KMS-11 (cell line): ENCODE measurements at regions not wholly inside any gene's neighbourhood (a gene's known extent, or its start where the extent isn't known, plus 50 kb on each side); places are given as distances from the start of the nearest gene placed in this dataset.
"Not testable (repeated sequence)": the region's sequence is repeated elsewhere in the genome, so short reads cannot be mapped to it uniquely, and the experiment has no call there.

Experiments used
- H2AFZ ChIP-seq: fragments of 200-600 bp; sonication (generic); 2 replicates; pipeline ENCODE4 v1.6.1; 2016; ENCODE audit warnings: antibody characterized with exemption, mixed run types, low read depth
- H3K27ac ChIP-seq: fragments of 200-600 bp; sonication (generic); 2 replicates; pipeline ENCODE4 v1.6.1; 2016; ENCODE audit warnings: mild to moderate bottlenecking, mixed run types
- H3K27me3 ChIP-seq: fragments of 200-600 bp; sonication (generic); 2 replicates; pipeline ENCODE4 v1.6.1; 2017; ENCODE audit warnings: mild to moderate bottlenecking, low read depth, mixed run types, moderate library complexity; ENCODE audit not compliant: insufficient read depth
- H3K36me3 ChIP-seq: fragments of 200-600 bp; sonication (generic); 2 replicates; pipeline ENCODE4 v1.6.1; 2017; ENCODE audit warnings: mild to moderate bottlenecking, mixed run types; ENCODE audit not compliant: insufficient read depth
- H3K4me1 ChIP-seq: fragments of 200-600 bp; sonication (generic); 2 replicates; pipeline ENCODE4 v1.6.1; 2016; ENCODE audit warnings: mild to moderate bottlenecking, low read depth, mixed run types; ENCODE audit not compliant: poor library complexity, severe bottlenecking
- H3K4me2 ChIP-seq: fragments of 200-600 bp; sonication (generic); 2 replicates; pipeline ENCODE4 v1.7.0; 2016; ENCODE audit warnings: mild to moderate bottlenecking, mixed run types
- H3K4me3 ChIP-seq: fragments of 200-600 bp; sonication (generic); IDR thresholded peaks from 2 replicates; pipeline ENCODE4 v1.6.1; 2017; ENCODE audit warnings: low read depth, low read length, mixed read lengths; ENCODE audit not compliant: insufficient read depth
- H3K79me2 ChIP-seq: fragments of 200-600 bp; sonication (generic); 2 replicates; pipeline ENCODE4 v1.6.1; 2016; ENCODE audit warnings: low read depth, mixed run types; ENCODE audit not compliant: insufficient read depth
- H3K9ac ChIP-seq: fragments of 200-600 bp; sonication (generic); 2 replicates; pipeline ENCODE4 v1.6.1; 2016; ENCODE audit warnings: mild to moderate bottlenecking, mixed run types
- H4K20me1 ChIP-seq: fragments of 200-600 bp; sonication (generic); 2 replicates; pipeline ENCODE4 v1.6.1; 2016; ENCODE audit warnings: mild to moderate bottlenecking, mixed run types; ENCODE audit not compliant: insufficient read depth
- CTCF ChIP-seq: fragments of 200-600 bp; sonication (generic); conservative IDR thresholded peaks from 2 replicates; pipeline ENCODE4 v1.6.1; 2017; ENCODE audit warnings: low read depth, mild to moderate bottlenecking, antibody characterized with exemption, low read length, moderate library complexity, mixed read lengths

- no peak overlapping the region for H3K9ac ChIP-seq
- no peak overlapping the region for H2AFZ ChIP-seq
- no peaks in the 10 kb centered on the region for H4K20me1 ChIP-seq
- no peak overlapping the region for H3K27ac ChIP-seq
- H3K4me2 ChIP-seq = no peak overlapping the region
- no peaks in the 10 kb centered on the region for H3K36me3 ChIP-seq
- no peaks in the 10 kb centered on the region for H3K79me2 ChIP-seq
- peaks cover 3% of the 10 kb centered on the region for H3K4me1 ChIP-seq
- no peak for TF ChIP-seq CTCF
- no peak overlapping the region for H3K4me3 ChIP-seq
- no peaks in the 10 kb centered on the region for H3K27me3 ChIP-seq
Observed at GRCh38 chr1:181181792-181182585, 93.5 kb downstream of the IER5 start.

GRCh38 chr1:181184621-181185020 lies 96.1 kb downstream of the IER5 start:
- peaks cover 3% of the 10 kb centered on the region for H3K4me1 ChIP-seq
- no peak overlapping the region for H2AFZ ChIP-seq
- no peak overlapping the region for H3K4me3 ChIP-seq
- no peak overlapping the region for H3K27ac ChIP-seq
- H4K20me1 ChIP-seq = no peaks in the 10 kb centered on the region
- H3K36me3 ChIP-seq = no peaks in the 10 kb centered on the region
- TF ChIP-seq CTCF = no peak
- H3K9ac ChIP-seq = no peak overlapping the region
- H3K4me2 ChIP-seq = no peak overlapping the region
- H3K79me2 ChIP-seq = no peaks in the 10 kb centered on the region
- H3K27me3 ChIP-seq = no peaks in the 10 kb centered on the region

GRCh38 chr1:181185461-181185860 lies 97.0 kb downstream of the IER5 start:
- no peak overlapping the region for H3K27ac ChIP-seq
- no peak overlapping the region for H2AFZ ChIP-seq
- no peaks in the 10 kb centered on the region for H3K27me3 ChIP-seq
- no peaks in the 10 kb centered on the region for H3K79me2 ChIP-seq
- no peaks in the 10 kb centered on the region for H3K36me3 ChIP-seq
- no peaks in the 10 kb centered on the region for H3K4me1 ChIP-seq
- no peak for TF ChIP-seq CTCF
- no peak overlapping the region for H3K4me2 ChIP-seq
- no peak overlapping the region for H3K4me3 ChIP-seq
- no peak overlapping the region for H3K9ac ChIP-seq
- no peaks in the 10 kb centered on the region for H4K20me1 ChIP-seq

GRCh38 chr1:181186133-181186532 lies 97.6 kb downstream of the IER5 start:
- not testable (repeated sequence) for H3K4me1 ChIP-seq, H3K4me2 ChIP-seq, H3K4me3 ChIP-seq, H4K20me1 ChIP-seq, H3K27me3 ChIP-seq, H3K79me2 ChIP-seq, H3K27ac ChIP-seq, H3K9ac ChIP-seq, H2AFZ ChIP-seq, H3K36me3 ChIP-seq

- Histone ChIP-seq H3K36me3 (no peaks in the 10 kb centered on the region), H4K20me1 (no peaks in the 10 kb centered on the region), H2AFZ (no peak overlapping the region), H3K4me1 (no peaks in the 10 kb centered on the region), H3K27me3 (no peaks in the 10 kb centered on the region), H3K9ac (no peak overlapping the region), H3K4me3 (no peak overlapping the region), H3K4me2 (no peak overlapping the region), H3K79me2 (no peaks in the 10 kb centered on the region), H3K27ac (no peak overlapping the region)
- no peak for TF ChIP-seq CTCF
Observed at GRCh38 chr1:181187337-181188126, 99.0 kb downstream of the IER5 start.
